ENCODE measurements at regions not wholly inside any gene's neighbourhood (a gene's known extent, or its start where the extent isn't known, plus 50 kb on each side); places are given as distances from the start of the nearest gene placed in this dataset.

DNA sequence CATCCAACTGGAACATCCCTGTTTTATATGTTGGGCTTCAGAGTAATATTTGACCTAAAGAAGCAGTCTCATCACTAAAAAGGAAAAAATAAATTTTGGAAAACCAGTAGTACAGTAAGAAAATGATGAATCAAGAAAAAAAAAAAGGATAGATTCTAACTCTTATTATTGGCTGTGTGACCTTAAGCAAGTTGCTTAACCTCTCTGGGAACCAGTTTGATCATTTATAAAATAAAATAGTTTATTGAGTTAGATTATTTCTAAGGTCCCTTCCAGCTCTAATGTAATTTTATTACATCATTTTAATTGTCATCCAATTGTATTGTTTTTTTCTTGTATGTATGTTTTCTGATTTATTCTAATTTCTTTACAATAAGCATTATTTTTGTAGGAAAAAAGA lies 127.0 kb downstream of the PRELID2 start:
- DNase-seq = no peak

DNA sequence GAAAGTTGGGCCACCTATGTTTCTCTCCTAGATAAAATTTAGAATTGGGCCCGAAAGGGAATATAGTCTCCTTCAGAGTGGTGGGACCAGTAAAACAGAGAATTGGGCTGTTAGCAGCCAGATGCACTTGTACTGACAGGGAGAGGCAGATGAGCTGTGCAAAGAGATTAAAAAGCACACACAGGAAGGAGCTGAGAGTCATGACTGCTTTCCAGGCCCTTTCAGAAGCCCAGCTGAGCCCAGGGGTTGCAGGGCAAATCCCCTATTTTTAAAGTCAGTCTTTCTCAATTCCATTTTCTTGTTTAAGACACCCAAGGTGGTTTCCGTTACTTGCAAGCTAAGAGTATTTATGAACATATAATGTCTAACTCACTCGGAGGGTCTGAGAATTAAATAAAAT lies 130.4 kb downstream of the PRELID2 start:
- DNase-seq = no peak

DNA sequence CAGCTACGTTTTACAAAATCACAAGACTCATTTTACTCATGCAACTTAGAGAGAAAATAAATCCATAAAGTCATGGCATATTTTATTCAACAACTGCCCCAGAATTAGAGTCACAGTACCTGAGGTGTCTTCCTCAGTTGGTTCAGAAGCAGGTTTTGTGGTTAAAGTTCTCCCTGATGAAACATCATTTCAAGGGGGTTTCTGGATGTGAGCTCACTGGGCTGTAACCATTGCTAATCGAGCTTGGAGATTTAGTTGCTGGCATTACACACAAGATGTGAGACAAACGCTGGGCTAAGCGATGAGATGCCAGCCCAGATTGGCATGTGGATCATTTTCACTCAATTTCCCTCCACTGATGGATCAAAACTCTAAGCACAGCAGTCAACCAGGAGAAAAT lies 131.3 kb downstream of the PRELID2 start:
- no peak for DNase-seq

DNA sequence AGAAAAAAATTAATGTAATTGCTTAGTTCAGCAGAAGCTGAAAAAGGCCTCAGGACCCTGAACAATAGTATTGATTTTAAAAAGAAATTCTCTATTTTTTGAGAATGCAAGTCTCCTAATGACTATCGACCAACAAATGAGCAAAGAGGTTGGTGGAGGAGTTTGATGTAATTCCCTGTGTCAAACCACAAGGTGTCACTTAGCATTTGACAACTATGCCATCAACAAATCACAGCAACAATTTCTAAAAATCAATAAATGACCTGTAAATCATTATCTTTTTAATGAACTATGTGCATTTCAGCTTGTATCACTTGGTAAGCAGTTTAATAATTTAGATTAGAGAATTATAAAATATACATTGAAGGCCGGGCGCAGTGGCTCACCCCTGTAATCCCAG lies 133.7 kb downstream of the PRELID2 start:
- no peak for DNase-seq

DNA sequence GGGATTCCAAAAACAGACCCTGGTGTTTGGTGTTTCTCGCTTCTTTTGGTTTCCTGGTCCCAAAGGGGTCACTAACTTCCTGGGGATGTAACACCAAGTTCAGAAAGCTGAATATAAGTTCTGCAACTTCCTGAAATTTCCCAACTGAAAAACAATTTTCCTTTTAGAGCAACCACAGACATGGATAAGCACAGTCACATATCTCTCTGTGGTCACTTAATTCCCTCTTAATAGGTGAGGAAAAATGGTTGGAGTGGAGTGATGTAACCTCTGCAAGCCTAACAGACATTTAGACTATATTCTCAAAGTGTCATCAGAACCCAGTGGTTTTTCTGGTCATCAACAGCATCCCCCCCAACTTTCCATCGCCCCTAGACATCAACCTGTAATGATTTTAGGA lies 135.3 kb downstream of the PRELID2 start:
- DNase-seq = no peak

- DNase-seq = peak; percentile 32
Measured at GRCh38 chr5:145697251-145697990, 137.7 kb downstream of the PRELID2 start.

- DNase-seq = peak; percentile 12
Measured at GRCh38 chr5:145689235-145689634, 145.9 kb downstream of the PRELID2 start.

GRCh38 chr5:145687943-145688342 lies 147.2 kb downstream of the PRELID2 start:
- no peak for DNase-seq

DNA sequence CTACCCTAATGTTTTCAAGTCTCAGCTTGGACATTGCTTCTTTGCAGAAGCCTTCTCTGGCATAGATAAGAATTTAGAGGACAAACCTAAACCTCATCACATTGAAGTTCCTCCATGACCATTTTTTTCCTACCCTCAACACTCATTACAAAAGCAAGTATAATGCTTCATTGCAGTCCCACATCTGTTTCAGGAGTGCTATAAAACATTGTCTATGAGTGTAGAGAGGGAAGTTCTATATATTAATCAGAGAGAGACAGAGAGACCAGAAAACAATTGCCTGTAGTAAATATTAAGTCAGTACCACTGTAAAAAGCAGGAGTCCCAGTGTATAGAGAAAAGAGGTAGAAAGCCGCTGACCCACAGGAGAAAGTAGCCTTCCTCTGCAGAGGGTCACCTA lies 149.7 kb downstream of the PRELID2 start:
- DNase-seq = no peak

- no peak for DNase-seq
Measured at GRCh38 chr5:145683431-145683830, 151.7 kb downstream of the PRELID2 start.

GRCh38 chr5:145682197-145682899 lies 152.8 kb downstream of the PRELID2 start:
- DNase-seq = no peak

DNA sequence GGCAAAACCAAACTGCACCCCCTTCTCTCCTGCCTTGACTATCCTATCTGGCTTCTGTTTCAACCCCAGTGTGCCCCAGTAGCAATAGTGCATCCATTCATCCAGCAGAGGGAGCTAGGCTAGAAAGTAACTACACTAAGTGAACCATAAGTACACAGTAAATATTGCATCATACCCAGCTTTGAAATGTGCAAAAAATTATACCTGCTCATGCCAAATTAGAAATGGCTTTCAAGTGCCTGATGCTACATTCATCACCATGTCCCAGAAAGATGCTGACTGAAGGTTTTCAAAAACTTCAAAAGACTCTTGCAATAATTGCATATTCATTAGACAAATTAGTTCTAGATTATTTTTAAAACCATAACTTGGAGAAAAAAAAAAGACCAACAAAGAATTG lies 153.5 kb downstream of the PRELID2 start:
- peak; percentile 16 for DNase-seq

- DNase-seq = no peak
Measured at GRCh38 chr5:145681216-145681615, 153.9 kb downstream of the PRELID2 start.

DNA sequence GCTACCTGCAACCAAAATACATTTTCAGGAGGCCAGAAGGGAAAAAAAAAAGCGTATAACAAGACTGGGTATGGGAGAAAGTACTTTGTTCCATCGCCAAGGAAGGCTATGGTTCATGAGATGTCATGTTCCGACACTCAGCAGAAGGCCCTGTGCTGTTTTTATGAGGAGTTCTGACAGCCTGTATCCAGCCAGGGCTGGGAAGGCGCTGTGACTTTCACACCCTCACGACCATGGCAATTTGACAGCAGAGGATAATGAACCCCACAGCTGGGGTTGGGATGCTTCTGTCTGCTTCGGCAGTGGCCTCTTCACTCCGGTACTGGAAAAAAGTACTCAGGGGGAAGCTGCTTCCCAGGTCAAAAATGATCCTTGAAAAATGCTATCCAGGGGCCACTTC lies 154.4 kb downstream of the PRELID2 start:
- no peak for DNase-seq

DNA sequence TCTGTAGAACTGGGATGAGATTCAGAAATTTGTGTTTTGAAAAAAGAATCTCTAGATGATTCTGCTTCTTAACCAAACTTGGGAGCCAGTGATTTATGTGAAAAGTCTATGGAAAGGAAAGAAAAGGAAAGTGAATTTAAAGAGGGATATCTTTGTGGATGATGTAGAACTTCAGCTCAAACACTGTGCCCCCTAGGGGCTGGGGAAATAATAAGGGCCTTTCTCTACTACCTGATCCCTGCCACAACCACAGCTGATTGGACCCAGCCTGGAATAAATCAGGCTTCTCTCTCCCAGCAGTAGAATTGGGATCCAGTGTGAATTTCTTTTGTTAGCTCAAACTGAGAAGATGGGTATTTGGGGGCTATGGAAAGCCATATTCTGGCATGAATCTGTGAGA lies 155.0 kb downstream of the PRELID2 start:
- no peak for DNase-seq

- no peak for DNase-seq
Measured at GRCh38 chr5:145678255-145678654, 156.9 kb downstream of the PRELID2 start.

GRCh38 chr5:145673786-145674185 lies 161.4 kb downstream of the PRELID2 start:
- DNase-seq = no peak

- DNase-seq = no peak
Measured at GRCh38 chr5:145668714-145669113, 166.4 kb downstream of the PRELID2 start.

- no peak for DNase-seq
Measured at GRCh38 chr5:145667742-145668141, 167.4 kb downstream of the PRELID2 start.

DNA sequence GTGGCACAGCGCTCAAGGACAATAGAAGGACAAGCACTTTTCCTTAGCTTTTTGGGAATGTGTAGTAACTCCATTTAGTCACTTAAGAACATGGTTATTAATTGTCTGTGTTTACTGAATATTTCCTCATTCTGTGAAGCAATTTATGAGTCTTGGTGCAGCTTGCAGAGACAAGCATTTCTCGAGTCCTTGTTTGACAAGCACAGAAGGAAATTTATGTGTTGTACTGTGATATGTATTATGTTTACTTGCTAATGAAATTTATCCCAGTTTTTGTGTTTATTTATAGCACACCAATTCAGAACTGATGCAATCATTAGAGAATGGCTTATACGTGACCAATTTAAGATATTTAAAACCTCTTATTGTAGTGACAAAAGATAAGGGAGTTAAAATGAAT lies 168.6 kb downstream of the PRELID2 start:
- DNase-seq = no peak

- DNase-seq = no peak
Measured at GRCh38 chr5:145661737-145662485, 173.2 kb downstream of the PRELID2 start.

DNA sequence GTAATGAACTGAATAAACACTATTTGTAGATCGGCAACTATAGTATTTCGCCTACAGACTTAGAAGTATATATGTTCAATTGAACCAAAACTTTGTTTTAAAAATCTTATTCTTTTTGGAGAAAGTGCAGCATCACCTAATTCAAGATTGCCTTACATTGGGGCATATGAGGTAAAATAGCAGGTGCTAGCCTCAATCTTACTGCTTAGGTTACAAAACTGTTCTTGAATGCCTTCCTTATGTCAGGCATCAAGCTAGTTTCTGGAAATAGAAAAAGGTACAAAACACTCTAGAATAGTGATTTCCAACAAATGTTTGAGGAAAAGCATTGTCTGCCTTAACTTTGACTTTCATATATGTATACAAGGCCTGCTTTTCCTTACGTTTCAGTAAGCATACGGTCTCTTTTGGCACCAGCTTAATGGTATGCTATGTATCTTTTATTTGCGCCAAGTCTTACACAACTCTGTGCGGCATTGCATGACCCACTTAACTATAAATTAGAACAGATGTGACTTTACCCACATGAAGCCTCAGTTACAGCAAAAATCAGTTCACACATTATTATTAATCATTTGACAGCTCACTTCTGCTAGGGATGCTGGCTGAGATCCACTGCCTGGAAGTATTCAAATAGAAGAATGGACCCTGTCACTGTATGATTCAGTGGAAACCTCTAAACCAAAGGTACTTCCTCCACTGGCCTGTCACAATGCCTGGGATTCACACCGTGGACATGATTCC lies 174.1 kb downstream of the PRELID2 start:
- DNase-seq = no peak

- DNase-seq = no peak
Measured at GRCh38 chr5:145658435-145658834, 176.7 kb downstream of the PRELID2 start.

Data from CD4-positive, alpha-beta T cell treated with Interleukin-4 for 4 hours (primary cell).